ENCODE measurements at regions not wholly inside any gene's neighbourhood (a gene's known extent, or its start where the extent isn't known, plus 50 kb on each side); places are given as distances from the start of the nearest gene placed in this dataset.

DNA sequence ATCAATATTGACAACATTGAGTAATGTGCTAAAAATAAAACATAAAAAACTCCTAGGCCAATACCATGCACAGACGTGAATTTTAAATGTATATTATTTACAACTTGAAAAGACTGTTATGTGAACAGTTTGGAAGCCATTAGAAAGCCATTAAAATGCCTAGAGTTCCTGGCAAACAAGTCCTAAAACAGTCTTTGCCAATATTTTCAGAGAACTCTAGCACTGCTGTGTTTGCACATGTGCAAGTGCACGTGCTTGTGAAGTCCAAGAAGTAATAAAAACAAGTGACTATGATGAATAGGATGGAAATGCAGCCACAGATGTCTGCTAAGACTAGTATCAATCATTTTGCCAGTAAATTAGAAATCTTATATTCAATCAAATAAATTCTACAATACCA lies 1447.6 kb downstream of the GRIK2 start:
- H3K27me3 Mint-ChIP-seq (ENCODE audit: low read depth), result no peaks in the 10 kb centered on the region
- no peak for DNase-seq (ENCODE audit: low spot score in 2 of 2, unreplicated experiment in 2 of 2)
- TF ChIP-seq, protein P1, sequence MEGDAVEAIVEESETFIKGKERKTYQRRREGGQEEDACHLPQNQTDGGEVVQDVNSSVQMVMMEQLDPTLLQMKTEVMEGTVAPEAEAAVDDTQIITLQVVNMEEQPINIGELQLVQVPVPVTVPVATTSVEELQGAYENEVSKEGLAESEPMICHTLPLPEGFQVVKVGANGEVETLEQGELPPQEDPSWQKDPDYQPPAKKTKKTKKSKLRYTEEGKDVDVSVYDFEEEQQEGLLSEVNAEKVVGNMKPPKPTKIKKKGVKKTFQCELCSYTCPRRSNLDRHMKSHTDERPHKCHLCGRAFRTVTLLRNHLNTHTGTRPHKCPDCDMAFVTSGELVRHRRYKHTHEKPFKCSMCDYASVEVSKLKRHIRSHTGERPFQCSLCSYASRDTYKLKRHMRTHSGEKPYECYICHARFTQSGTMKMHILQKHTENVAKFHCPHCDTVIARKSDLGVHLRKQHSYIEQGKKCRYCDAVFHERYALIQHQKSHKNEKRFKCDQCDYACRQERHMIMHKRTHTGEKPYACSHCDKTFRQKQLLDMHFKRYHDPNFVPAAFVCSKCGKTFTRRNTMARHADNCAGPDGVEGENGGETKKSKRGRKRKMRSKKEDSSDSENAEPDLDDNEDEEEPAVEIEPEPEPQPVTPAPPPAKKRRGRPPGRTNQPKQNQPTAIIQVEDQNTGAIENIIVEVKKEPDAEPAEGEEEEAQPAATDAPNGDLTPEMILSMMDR (IDR thresholded peaks at IDR 0.05; ENCODE audit: unreplicated experiment), result no peak
- H3K4me1 Mint-ChIP-seq, result peaks cover 2% of the 10 kb centered on the region
- no peaks in the 10 kb centered on the region for H3K36me3 Mint-ChIP-seq
- no peak overlapping the region for H3K27ac Mint-ChIP-seq
- no peak overlapping the region for H3K4me3 Mint-ChIP-seq
- peaks cover 5% of the 10 kb centered on the region for H3K9me3 Mint-ChIP-seq

DNA sequence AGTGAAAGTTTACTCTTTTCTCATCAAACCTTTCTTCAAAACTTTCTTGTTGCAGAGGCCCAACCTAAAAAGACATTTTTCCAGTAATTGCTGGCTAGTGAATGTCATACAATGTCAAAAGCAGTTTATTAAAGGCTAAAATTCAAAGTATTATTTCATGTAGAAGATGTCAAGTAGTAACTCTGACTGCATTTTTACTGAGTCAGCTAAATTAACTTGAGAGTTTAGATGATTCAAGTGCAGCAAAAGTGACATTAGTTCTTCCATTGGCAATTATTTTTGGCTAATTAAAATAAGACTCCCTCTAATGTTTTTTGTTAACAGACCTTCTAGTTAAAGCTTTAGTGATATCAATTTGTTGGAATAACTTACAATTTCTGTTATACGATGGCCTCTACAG lies 1438.5 kb downstream of the GRIK2 start:
- no peak for DNase-seq (ENCODE audit: low spot score in 2 of 2, unreplicated experiment in 2 of 2)
- no peaks in the 10 kb centered on the region for H3K36me3 Mint-ChIP-seq
- no peak overlapping the region for H3K4me3 Mint-ChIP-seq
- TF ChIP-seq, protein P1 (IDR thresholded peaks at IDR 0.05; ENCODE audit: unreplicated experiment), result no peak
- no peak overlapping the region for H3K27ac Mint-ChIP-seq
- H3K27me3 Mint-ChIP-seq (ENCODE audit: low read depth), result no peaks in the 10 kb centered on the region
- no peaks in the 10 kb centered on the region for H3K4me1 Mint-ChIP-seq
- H3K9me3 Mint-ChIP-seq, result peaks cover 28% of the 10 kb centered on the region

DNA sequence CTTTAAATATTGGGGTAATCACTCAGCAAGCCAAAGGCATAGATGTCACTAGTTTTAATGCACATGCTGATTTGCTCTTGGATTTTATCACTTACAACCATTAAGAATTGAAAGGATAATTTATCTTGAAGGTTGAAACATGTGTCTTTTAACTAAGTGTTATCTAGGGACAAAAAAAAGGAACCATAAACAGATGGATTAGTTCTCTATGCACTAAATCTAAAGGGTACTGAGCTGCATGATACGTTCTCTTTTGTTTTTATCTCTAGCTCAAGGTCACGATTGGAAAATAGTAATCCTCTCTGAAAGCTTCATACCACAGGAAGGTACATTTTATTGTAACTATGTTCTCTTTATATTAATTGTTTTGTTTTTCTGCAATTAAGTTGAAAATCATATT lies 1426.6 kb downstream of the GRIK2 start:
- H3K27ac Mint-ChIP-seq, result no peak overlapping the region
- no peaks in the 10 kb centered on the region for H3K4me1 Mint-ChIP-seq
- H3K36me3 Mint-ChIP-seq, result no peaks in the 10 kb centered on the region
- TF ChIP-seq, protein P1 (IDR thresholded peaks at IDR 0.05; ENCODE audit: unreplicated experiment), result no peak
- H3K4me3 Mint-ChIP-seq, result no peak overlapping the region
- DNase-seq (ENCODE audit: low spot score in 2 of 2, unreplicated experiment in 2 of 2), result no peak
- H3K27me3 Mint-ChIP-seq (ENCODE audit: low read depth), result no peaks in the 10 kb centered on the region
- peaks cover 5% of the 10 kb centered on the region for H3K9me3 Mint-ChIP-seq

DNA sequence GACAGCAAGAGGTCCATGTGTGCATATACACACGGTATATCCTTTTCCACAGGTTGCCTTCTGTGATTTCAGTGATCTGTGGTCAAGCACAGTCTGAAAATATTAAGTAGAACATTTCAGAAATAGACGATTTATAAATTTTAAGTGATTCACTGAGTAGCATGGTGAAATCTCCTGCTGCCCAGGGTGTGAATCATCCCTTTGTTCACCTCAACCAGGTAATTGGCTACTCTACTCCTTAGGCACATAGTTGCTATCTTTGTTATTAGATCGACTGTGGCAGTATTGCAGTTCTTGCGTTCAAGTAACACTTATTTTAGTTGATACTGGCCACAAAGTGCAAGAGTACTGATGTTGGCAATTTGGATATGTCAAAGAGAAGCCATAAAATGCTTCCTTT lies 1421.7 kb downstream of the GRIK2 start:
- Mint-ChIP-seq H3K9me3 (peaks cover 5% of the 10 kb centered on the region), H3K36me3 (no peaks in the 10 kb centered on the region), H3K27ac (no peak overlapping the region), H3K4me3 (no peak overlapping the region), H3K4me1 (peaks cover 2% of the 10 kb centered on the region), H3K27me3 (ENCODE audit: low read depth) (no peaks in the 10 kb centered on the region)
- TF ChIP-seq, protein P1 (IDR thresholded peaks at IDR 0.05; ENCODE audit: unreplicated experiment), result no peak
- DNase-seq (ENCODE audit: low spot score in 2 of 2, unreplicated experiment in 2 of 2), result no peak

- no peaks in the 10 kb centered on the region for H3K36me3 Mint-ChIP-seq
- no peak for DNase-seq (ENCODE audit: low spot score in 2 of 2, unreplicated experiment in 2 of 2)
- H3K27me3 Mint-ChIP-seq (ENCODE audit: low read depth), result no peaks in the 10 kb centered on the region
- H3K9me3 Mint-ChIP-seq, result peaks cover 5% of the 10 kb centered on the region
- no peak overlapping the region for H3K27ac Mint-ChIP-seq
- H3K4me1 Mint-ChIP-seq, result peaks cover 2% of the 10 kb centered on the region
- TF ChIP-seq, protein P1 (IDR thresholded peaks at IDR 0.05; ENCODE audit: unreplicated experiment), result no peak
- H3K4me3 Mint-ChIP-seq, result no peak overlapping the region
Observed at GRCh38 chr6:102813489-102814275, 1420.2 kb downstream of the GRIK2 start.
